ENCODE measurements at regions not wholly inside any gene's neighbourhood (a gene's known extent, or its start where the extent isn't known, plus 50 kb on each side); places are given as distances from the start of the nearest gene placed in this dataset.

- Histone ChIP-seq H3K79me2 (ENCODE audit: low read depth) (peaks cover 5% of the 10 kb centered on the region; the same call in 1 of the 2 replicates), H3K9me2 (ENCODE audit: insufficient read depth) (no peaks in the 10 kb centered on the region), H3K27me3 (ENCODE audit: insufficient read depth, low read depth) (no peaks in the 10 kb centered on the region), H2AFZ (peak overlapping the region; percentile 70), H3K27ac (peak overlapping the region; percentile 94), H3K4me2 (peak overlapping the region; percentile 90), H3K4me3 (peak overlapping the region; percentile 61), H3K36me3 (ENCODE audit: low read depth) (no peaks in the 10 kb centered on the region), H3K4me1 (replicated peaks; ENCODE audit: insufficient read depth) (peaks cover 11% of the 10 kb centered on the region), H3F3A (ENCODE audit: insufficient read depth, low read depth) (no peaks in the 10 kb centered on the region), H3K9me3 (ENCODE audit: insufficient read depth, low read depth) (peaks cover 3% of the 10 kb centered on the region; the same call in 1 of the 2 replicates), H4K20me1 (ENCODE audit: insufficient read depth) (no peaks in the 10 kb centered on the region)
- CTCF ChIA-PET, result no interaction called here
- no TSS peak for BruUV-seq (replicated peaks)
- POLR2A ChIA-PET (ENCODE audit: unreplicated experiment), result interaction anchor here (0.7 kb wide), 1 partner anchor 60 kb away, joined by 4 read pairs; no protein-coding TSS in a partner anchor
- no peak for TF ChIP-seq EZH2 (IDR thresholded peaks at IDR 0.05; ENCODE audit: low read depth)
- TF ChIP-seq CTCF (conservative IDR thresholded peaks at IDR 0.05), result peak; percentile 98
- peak; percentile 85 to 97 for DNase-seq
- intact Hi-C loops (cut with micrococcal nuclease; ENCODE audit: unreplicated experiment), result loop anchor here (1.0 to 10.0 kb wide), 8 partner anchors 146 to 487 kb away; partner anchors contain the start of gene RDX
These were observed 146.8 kb upstream of the ZC3H12C start for GRCh38 chr11:109946322-109946846.

GRCh38 chr11:109954534-109954933, 138.7 kb upstream of the ZC3H12C start:
- Histone ChIP-seq H3K27me3 (ENCODE audit: insufficient read depth, low read depth) (no peaks in the 10 kb centered on the region), H3K4me3 (no peak overlapping the region), H4K20me1 (ENCODE audit: insufficient read depth) (no peaks in the 10 kb centered on the region), H3K9me2 (ENCODE audit: insufficient read depth) (no peaks in the 10 kb centered on the region), H3K9me3 (ENCODE audit: insufficient read depth, low read depth) (no peaks in the 10 kb centered on the region; the same call in 1 of the 2 replicates), H3K27ac (no peak overlapping the region), H3K4me2 (no peak overlapping the region), H3K36me3 (ENCODE audit: low read depth) (no peaks in the 10 kb centered on the region), H3K79me2 (ENCODE audit: low read depth) (no peaks in the 10 kb centered on the region), H3K4me1 (replicated peaks; ENCODE audit: insufficient read depth) (no peaks in the 10 kb centered on the region), H2AFZ (no peak overlapping the region), H3F3A (ENCODE audit: insufficient read depth, low read depth) (no peaks in the 10 kb centered on the region)
- no TSS peak for BruUV-seq (replicated peaks)
- CTCF ChIA-PET, result no interaction called here
- no peak for DNase-seq
- POLR2A ChIA-PET (ENCODE audit: unreplicated experiment), result no interaction called here
- intact Hi-C loops (cut with micrococcal nuclease; ENCODE audit: unreplicated experiment), result no loop called here
- no peak for TF ChIP-seq CTCF (conservative IDR thresholded peaks at IDR 0.05)
- TF ChIP-seq EZH2 (IDR thresholded peaks at IDR 0.05; ENCODE audit: low read depth), result no peak

- CTCF ChIA-PET, result no interaction called here
- H3K36me3 ChIP-seq (ENCODE audit: low read depth), result no peaks in the 10 kb centered on the region
- H2AFZ ChIP-seq, result no peak overlapping the region
- BruUV-seq (replicated peaks), result no TSS peak
- no peaks in the 10 kb centered on the region for H3K27me3 ChIP-seq (ENCODE audit: insufficient read depth, low read depth)
- no peaks in the 10 kb centered on the region for H3K79me2 ChIP-seq (ENCODE audit: low read depth)
- POLR2A ChIA-PET (ENCODE audit: unreplicated experiment), result no interaction called here
- intact Hi-C loops (cut with micrococcal nuclease; ENCODE audit: unreplicated experiment), result no loop called here
- no peaks in the 10 kb centered on the region for H3F3A ChIP-seq (ENCODE audit: insufficient read depth, low read depth)
- no peak for TF ChIP-seq CTCF (conservative IDR thresholded peaks at IDR 0.05)
- no peak for TF ChIP-seq EZH2 (IDR thresholded peaks at IDR 0.05; ENCODE audit: low read depth)
- no peak for DNase-seq
- H3K4me3 ChIP-seq, result no peak overlapping the region
- no peak overlapping the region; the same call in 1 of the 2 replicates for H3K4me2 ChIP-seq
- H3K4me1 ChIP-seq (replicated peaks; ENCODE audit: insufficient read depth), result no peaks in the 10 kb centered on the region
- H3K27ac ChIP-seq, result no peak overlapping the region
- no peaks in the 10 kb centered on the region for H4K20me1 ChIP-seq (ENCODE audit: insufficient read depth)
- peaks cover 3% of the 10 kb centered on the region; the same call in 1 of the 2 replicates for H3K9me2 ChIP-seq (ENCODE audit: insufficient read depth)
- no peaks in the 10 kb centered on the region for H3K9me3 ChIP-seq (ENCODE audit: insufficient read depth, low read depth)
These were observed 136.9 kb upstream of the ZC3H12C start for GRCh38 chr11:109956124-109956793.

Measured in PC-9 (cell line).